HTR-8/SVneo (cell line): ENCODE measurements at regions not wholly inside any gene's neighbourhood (a gene's known extent, or its start where the extent isn't known, plus 50 kb on each side); places are given as distances from the start of the nearest gene placed in this dataset.

Source experiments
- DNase-seq: peaks from one replicate; pipeline ENCODE4 v3.0.0; 2011; ENCODE audit warnings: low spot score, mixed read lengths; ENCODE audit not compliant: insufficient read length
- FAIRE-seq: peaks from 2 replicates; lab custom pipeline; 2011; peaks lifted over from hg19 to GRCh38; lab: Jason Lieb, UNC

DNA sequence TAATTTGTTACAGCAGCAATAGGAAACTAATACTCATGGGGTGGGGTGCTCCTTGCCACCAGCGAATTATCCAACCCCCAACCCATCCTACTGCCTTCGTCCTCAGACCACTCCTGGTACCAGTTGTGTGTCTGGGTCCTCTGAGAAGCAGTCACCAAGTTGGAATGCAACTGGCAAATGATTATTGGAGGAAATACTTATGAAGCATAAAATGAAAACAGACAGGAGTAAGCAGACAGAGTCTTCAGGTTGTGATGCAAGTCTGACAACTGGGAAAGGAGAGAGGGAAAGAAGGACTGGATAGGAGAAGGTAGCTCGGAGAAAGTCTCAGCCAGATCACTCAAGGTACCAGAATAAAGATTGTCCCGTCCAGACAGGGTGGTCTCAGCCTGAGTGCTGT lies 181.1 kb upstream of the ARID2 start:
- DNase-seq (no peak), FAIRE-seq (no peak)

DNA sequence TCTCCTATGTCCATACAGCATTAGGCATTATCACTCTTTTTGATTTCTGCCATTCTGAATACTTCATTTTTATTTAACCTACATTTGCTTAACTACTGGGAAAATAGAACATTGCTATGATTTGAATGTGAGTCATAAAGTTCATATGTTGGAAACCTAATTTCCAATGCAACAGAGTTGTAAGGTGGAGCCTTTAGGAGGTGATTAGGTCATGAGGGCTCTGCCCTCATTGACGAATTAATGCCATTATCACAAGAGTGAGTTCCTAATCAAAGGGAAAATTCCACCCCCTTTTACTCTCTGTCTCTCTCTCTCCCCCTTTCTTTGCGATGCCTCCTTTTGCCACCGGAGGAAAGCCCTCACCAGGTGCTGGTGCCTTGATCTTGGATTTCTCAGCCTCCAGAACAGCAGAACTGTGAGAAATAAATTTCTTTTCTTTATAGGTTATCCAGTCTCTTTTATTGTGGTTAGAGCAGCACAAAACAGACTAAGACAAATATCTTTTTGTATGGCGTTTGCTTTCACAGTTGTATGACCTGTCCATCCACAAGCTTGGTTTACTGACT lies 180.1 kb upstream of the ARID2 start:
- FAIRE-seq: no peak
- DNase-seq: no peak

DNA sequence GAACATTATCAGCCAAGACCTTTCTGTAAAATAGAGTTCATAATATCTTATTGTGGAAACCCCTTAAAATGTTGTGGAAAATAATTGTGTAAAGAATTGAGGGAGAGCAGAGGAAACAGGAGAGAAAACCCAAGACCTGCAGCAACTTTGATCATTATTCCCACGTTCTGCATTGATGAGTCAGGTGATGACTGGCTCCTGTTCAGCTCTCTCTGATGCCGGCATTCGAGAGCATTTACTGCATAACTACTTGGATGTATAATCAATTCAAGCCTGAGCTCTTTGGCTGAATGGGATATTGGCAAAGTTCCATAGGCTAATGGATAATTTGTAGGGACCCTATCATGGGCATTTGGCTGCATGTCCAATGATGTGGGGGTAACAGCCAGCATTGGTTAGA lies 176.3 kb upstream of the ARID2 start:
- DNase-seq (no peak), FAIRE-seq (no peak)

GRCh38 chr12:45557016-45557415 lies 172.5 kb upstream of the ARID2 start:
- FAIRE-seq: no peak
- no peak for DNase-seq

GRCh38 chr12:45558353-45558752 lies 171.2 kb upstream of the ARID2 start:
- DNase-seq (no peak), FAIRE-seq (no peak)

DNA sequence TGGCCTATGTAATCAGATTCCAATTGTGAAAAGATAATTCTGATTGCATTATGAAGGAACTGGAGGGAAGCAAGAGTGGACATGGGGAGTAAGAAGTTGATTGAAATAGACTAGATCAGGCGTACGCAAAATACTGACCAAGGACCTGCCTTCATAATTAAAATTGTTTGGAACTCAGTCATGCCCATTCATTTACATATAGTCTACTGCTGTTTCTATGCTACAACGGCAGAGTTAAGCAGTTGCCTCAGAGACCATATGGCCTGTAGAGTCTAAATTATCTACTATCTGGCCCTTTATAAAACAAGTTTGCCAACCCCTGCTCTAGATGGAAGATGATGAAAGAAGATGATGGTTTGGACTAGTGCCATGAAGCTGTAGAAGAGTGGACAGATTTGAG lies 170.0 kb upstream of the ARID2 start:
- FAIRE-seq (no peak), DNase-seq (no peak)

- no peak for FAIRE-seq
Observed at GRCh38 chr12:45560689-45561088, 168.8 kb upstream of the ARID2 start.

DNA sequence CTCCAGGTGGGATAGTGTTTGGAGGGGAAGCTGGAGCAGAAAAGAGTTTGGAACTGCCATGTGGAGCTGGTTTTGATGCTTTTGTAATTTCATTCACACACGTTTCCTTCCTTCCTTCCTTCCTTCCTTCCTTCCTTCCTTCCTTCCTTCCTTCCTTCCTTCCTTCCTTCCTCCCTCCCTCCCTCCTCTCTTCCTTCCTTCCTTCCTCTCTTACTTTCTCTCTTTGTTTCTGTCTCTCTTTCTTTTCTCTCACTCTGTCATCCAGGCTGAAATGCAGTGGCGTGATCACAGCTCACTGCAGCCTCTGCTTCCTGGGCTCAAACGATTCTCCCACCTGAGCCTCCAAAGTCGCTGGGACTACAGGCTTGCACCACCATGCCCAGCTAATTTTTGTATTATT lies 168.0 kb upstream of the ARID2 start:
- FAIRE-seq: no peak
- no peak for DNase-seq

More at GRCh38 chr12:45560689-45561088, 168.8 kb upstream of the ARID2 start:
- no peak for DNase-seq

GRCh38 chr12:45565590-45565989 lies 163.9 kb upstream of the ARID2 start:
- no peak for DNase-seq
- FAIRE-seq: no peak

DNA sequence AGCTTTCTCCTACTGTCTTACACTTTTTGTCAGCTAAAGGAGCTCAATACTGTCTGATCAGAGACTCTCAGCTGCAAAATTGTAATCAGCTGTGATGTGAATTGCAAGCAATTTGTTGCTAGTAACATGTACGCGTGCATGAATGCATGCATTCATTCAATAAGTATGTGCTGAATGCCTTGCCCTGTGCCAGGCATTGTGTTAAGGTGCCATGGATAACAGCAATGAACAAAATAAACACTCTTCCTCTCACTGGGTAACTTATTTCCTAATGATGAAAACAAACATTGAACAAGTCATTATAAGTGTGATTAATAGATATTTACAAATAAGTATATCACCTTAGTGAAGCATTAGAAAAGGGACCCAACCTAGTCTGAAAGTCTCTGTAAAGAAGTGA lies 163.2 kb upstream of the ARID2 start:
- FAIRE-seq: no peak
- DNase-seq: no peak

- FAIRE-seq (no peak), DNase-seq (no peak)
Observed at GRCh38 chr12:45568808-45569207, 160.7 kb upstream of the ARID2 start.

GRCh38 chr12:45570501-45570900 lies 159.0 kb upstream of the ARID2 start:
- no peak for DNase-seq

DNA sequence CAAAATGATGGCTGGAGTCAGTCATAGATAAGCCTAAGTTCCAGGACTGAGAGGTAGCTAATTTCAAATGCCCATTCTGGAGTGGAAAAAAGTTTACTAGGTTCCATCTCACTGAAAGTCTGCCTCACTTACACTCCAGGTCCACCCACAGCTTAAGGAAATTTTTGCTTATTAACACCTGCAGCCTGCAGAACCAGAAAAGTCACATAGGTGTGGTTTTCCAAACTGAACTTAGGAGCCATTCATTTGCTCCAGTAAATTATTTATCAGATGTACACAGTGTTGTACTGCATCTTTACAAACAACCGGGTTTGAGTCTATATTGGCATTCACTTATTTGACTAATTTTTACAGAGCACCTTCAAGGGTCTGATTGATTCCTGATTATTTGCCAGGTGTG lies 157.4 kb upstream of the ARID2 start:
- FAIRE-seq (no peak), DNase-seq (no peak)

More at GRCh38 chr12:45570501-45570900, 159.0 kb upstream of the ARID2 start:
- no peak for FAIRE-seq

GRCh38 chr12:45575417-45575816 lies 154.1 kb upstream of the ARID2 start:
- no peak for DNase-seq
- no peak for FAIRE-seq

GRCh38 chr12:45575823-45576475 lies 153.6 kb upstream of the ARID2 start:
- no peak for FAIRE-seq
- no peak for DNase-seq

DNA sequence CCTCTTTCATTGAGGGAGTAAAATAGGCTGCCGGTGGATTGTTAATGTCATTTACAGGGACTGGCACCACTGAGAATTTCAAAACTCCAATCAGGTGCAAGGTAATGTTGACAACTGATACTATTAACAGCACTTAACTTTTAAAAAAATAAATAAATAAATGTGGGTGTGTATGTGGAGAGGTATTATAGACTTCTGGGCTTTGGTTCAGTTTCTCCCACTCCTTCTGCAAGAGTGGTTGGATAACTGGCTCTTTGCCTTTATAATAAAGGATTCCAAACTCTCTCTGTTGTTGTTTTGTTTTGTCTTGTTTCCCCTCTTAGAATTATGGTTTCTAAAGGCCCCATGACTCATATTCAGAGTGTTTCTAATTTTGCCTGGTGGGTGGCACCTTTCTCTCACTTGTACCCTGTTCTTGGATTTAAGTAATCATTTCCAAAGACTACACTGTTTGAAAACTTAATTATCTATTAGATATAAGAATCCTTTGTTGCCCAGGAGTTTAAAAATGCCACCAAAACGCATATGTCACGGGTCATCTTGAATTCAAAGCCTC lies 151.6 kb upstream of the ARID2 start:
- DNase-seq: no peak
- no peak for FAIRE-seq

DNA sequence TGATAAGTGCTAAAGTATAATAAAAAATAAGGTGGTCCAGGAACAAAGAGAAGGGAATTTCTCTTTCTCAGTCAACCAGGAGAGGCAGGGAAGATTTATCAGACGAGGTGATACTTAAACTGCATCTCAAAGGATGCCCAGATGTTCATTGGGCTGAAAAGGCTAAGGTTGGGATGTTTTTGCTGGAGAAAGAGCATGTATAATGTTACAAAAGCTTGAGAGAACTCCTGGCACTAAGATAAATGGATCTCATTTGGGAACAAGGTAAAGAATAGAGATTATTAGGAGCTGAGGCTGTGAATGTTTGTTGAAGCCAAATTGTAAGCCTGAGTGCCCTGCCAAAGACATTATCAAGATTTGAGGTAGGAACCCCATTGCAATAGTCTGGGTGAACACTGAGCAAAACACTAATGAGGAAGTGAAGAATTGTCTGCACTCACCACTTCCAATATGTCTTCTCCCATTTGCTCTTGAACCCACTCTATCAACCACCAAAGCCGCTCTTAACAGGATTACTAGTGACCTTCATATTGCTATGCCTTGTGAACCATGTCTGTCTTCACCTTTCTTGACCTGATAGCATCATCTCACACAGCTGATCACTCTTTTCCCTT lies 149.0 kb upstream of the ARID2 start:
- FAIRE-seq (no peak), DNase-seq (no peak)

DNA sequence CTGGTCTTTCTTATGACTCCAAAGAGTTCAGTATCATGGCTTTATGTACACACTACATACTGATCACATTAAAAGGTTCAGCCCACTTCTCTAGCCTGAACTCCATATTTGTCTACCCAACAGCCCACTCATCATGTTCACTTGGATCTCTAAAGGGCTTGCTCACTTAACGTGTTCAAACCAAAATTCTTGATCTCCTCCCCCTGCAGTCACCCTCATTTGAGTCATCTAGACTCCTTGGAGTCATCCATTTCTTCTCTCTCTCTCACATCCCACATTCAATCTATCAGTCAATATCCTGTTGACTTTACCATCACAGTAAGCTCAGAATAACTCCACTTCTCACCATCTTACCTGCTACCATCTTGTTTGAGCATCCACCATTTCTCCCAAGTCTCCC lies 148.4 kb upstream of the ARID2 start:
- FAIRE-seq (no peak), DNase-seq (no peak)

- DNase-seq (no peak), FAIRE-seq (no peak)
Observed at GRCh38 chr12:45582536-45582935, 147.0 kb upstream of the ARID2 start.

DNA sequence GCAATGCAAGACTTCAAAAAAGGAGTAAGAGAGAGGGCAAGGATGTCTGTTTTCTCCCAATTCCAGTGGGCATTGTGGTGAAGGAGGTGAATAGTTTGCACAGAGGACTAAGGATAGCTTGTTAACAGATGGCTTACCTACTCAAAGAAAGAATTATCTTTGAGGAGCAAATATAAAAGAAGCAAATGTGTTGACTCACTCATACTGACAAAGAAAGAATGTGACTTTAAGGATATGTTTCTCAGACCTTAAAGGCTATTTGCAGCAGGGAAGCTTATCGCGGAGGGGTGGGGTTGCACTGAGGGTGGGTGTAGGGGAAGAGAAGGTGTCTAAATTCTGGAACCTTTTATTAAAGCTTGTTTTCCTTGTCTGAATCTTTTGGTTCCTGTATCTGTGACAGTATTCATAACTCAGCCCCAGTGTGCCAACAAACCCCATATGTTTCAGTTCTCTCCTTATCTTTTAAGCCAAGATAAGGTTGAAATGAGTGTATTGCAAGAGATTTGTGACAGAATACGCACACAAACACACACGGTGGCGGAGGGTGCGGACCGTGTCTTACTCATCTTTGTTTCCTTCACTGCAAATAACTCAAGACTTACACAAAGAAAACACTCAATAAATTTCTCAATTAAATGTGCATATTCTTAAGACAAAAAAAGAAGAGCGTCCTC lies 146.4 kb upstream of the ARID2 start:
- FAIRE-seq (no peak), DNase-seq (no peak)

DNA sequence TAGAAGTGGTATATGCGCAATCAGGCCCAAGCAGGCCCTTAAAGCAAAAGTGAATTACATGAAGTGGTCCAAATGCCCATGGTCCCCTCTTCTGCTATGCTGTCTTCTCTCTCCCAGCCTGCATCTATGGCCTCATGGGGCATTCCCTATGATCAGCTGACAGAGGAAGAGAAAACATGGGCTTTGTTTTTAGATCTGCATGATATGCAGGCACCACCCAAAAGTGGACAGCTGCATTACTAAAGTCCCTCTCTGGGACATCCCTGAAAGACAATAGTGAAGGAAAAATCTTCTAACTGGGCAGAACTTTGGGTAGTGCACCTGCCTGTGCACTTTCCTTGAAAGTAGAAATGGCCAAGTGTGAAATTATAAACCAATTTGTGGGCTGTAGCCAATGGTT lies 145.2 kb upstream of the ARID2 start:
- DNase-seq (no peak), FAIRE-seq (no peak)
